NCI-H82 treated with DMSO at 0.1 percent for 48 hours (cell line): ENCODE measurements at regions not wholly inside any gene's neighbourhood (a gene's known extent, or its start where the extent isn't known, plus 50 kb on each side); places are given as distances from the start of the nearest gene placed in this dataset.

Source experiments
- DNase-seq: peaks from one replicate; lab custom pipeline; 2025; ENCODE audit not compliant: unreplicated experiment; lab: John Stamatoyannopoulos, UW

DNA sequence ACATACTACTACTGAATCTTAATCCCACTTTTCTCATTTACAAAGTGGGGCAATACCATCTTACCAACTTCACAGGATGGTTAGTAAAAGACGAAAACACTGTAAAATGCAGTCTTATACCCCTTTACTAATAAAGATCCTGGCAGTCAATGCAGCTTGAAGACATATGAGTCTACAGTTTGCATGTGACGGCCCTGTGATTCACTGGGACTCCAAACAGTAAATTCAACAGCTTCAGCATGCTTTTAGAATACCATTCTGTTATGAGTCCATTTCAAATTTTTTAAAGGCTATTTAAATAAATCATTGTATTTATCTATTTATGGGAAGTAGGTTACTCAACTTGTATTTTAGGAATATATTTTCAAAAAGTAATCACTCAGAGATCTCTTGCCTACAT lies 629.1 kb downstream of the LIG4 start:
- DNase-seq: no peak

DNA sequence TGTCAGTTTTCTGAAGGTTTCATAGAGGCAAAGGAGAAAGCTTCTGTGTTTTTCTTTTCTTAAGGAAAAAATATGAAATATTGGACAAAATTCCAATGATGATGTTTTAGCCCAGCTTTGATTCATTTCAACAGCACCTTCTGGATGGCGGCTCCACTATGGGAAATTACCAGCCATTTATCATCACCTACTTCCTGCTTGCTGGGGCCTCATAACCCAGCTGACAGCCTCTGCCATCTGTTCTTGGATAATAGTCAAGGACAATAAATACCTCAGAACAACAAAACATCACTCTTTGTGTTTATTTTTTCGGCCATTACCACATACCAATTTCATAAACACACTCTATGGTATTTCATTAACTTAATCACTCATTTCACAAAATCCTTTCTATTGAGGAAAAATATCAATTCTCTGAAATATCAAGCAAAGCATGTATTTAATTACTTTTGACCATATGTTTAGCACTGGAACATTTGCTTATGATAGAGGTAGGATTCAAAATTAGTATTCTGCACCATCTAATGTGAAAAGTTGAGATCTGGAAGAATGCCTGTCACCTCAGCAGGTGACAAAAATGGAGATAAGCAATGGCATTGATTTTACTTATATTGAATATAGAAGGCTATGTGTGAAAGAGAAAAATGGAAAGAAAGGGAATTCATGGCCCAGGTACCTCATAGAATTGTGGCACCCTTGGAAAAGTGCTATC lies 629.7 kb downstream of the LIG4 start:
- no peak for DNase-seq

DNA sequence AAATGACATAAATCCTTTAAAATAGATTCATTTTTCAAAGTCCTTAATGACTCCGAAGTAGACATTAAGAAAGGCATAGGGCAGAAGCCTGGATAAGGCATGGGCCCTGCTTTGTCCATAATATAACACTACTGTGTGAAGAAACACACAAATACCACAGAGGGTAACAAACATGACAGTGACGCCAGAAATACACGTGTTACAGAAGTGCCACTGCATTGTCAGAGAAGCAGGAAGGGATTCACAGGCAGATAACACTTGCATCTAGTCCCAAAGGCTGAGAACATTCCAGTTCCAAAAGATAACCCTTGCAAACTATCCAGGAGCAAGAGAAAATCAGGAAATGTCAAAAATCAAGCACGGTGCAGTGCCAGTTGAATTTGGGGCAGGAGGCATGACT lies 633.2 kb downstream of the LIG4 start:
- DNase-seq: no peak

DNA sequence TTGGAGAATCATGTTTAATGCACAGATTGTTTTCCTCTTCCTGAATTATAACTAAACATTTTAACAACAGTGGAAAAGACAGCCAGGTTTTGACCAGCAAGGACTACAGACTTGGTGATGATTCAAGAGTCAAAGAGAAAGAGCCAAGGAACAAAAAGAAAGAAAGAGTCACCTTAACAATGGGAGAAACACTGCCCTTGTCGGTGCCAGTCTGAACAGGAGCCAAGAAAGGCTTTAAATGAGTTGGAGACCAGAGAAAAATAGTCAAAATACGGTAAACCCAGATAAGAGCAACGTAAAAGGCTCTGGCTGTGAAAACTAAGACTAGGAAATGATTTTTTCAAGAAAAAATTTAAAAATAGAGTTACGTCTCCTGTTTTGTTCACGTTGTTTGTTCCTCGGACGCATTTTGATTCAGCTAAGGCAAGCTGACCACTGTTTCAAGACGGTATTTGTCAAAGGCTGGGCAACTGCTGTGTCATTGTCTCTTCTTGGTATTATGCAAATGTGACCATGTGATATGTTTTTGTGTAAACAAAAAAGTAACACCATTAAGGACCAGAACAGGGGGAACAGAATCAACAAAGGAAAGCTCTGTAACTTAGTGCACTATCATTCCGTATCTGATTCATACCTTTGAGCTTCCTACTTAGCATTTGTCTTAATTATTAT lies 634.5 kb downstream of the LIG4 start:
- no peak for DNase-seq

DNA sequence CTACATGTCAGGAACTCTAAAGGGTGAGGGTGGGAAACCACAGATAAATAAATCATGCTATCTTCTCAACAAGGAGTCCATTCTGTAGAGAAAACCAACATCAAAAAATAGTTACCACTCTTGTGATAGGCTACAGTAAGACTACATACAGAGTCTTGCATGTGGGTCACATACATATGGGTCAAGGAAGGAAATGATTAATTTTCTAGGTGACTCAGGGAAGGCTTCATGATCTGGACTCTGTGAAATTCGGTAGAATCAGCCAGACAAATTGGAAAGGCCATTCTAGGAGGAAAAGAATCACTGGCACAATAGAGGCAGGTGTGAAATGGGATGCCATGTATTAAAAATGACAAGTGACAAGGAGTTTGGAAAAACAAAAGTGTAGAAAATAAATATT lies 638.9 kb downstream of the LIG4 start:
- DNase-seq: no peak

DNA sequence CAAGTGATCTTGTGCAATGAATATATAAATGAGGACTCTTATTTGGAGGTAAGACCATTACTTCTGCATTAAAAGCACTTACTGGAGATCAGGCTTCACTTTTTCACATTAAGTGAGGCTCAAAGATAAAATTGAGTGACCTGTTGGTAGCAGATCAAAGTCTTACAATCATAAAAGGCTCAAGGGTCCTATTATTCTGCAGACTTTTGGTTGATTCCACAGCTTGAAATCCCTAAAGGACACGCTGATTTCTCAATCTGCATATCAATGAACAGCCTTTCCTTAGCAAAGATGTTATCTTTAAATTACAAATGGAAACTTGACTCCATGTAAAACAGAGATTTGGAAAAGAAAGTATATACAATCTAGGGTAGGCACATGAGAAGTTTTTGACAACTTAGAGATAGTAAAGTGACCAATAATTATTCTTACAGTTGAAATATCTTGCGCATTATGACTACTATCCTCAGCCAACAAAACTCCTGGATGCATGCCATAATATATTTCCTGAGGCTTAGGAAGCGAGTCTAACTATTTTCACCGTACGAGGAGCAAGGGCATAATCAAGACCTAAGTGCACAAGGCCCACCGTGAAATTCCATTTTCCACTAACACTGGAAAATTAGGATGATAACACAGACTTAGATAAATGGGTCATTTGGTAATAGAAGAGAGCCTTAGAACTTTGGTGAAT lies 640.7 kb downstream of the LIG4 start:
- DNase-seq: no peak

DNA sequence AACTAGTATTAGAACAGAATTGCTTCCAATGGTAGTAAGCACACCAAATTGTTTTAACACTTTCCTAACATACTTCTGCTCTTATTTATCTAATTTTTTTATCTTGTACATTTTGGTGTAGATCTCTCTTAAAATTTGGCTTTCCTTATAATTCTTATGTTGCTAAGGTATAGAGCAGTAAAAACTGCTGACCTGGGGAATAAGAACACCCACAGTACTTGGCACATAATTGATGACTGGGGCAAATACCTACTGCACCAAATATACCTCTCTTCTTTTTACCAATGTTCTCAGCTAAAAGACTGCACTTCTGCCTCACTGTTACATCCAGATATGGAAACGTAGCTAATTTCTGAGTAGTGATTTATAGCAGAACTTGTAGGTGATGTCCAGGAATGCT lies 642.2 kb downstream of the LIG4 start:
- no peak for DNase-seq

DNA sequence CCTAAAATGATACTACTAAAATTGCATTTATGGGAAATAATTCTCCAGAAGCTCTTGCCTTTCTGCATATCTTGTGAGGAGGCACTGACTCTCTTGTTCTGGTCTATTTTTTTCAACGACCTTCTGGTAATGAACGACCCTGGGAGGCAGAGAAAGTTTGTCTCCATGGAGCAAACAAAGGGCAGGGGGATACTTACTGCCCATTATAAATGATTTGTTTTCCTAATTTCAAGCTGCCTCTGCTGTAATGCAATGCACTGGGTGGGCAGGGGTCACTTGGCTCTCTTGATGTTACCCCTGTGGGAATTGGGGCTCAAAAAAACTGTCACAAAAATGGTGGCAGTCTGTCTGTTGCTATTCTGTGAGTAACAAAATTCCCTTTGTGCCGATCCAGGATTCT lies 643.2 kb downstream of the LIG4 start:
- no peak for DNase-seq

DNA sequence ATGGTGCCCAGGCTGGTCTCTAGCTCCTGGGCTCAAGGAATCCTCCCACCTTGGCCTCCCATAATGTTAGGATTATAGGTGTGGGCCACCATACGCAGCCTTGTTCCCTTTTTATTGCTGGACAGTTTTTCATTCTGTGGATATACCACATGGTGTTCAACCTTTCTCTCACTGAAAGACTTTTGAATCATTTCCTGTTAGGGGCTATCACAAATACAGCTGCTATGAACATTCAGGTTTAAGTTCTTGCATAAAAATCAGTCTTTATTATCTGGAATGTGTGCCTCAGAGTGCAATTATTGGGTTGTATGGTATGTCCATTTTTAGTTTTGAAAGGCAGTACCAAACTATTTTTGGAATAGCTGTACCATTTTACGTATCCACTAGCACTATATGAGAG lies 647.2 kb downstream of the LIG4 start:
- DNase-seq: no peak

DNA sequence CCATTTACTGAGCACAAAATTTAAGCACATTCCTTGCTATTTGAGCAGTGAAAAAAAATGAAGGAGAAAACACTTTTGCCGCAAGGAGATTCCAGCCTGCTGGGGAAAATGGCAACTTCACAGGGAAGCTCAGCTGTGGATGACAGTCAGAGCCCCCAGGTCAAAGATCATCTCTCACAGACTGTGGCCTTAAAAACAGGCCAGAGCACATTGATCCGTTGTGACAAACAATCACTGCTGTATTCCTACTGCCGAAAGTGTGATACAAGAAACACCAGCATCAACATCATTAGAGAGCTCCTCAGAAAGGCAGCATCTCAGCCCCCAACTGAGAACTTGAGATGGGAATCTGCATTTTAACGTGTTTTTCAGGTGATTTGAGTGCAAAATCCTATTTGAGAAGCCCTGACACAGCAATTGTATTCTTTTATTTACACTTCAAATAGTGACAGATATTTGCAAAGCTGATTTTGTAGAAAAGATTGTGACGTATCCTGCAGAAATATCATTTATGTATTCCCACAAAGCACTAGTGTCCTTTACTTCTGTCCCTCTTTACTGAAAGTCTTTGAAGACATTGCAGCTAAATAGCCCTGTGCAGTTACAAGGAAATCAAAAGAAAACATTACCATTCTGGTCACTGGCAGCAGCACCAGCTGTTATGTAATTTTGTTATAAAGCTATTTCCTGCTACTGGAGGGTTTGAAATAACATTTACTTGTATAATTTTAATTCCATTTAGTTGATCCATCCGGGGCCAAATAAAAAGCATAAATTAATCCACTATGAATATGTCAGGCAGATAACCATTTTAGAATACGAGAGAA lies 652.0 kb downstream of the LIG4 start:
- no peak for DNase-seq

DNA sequence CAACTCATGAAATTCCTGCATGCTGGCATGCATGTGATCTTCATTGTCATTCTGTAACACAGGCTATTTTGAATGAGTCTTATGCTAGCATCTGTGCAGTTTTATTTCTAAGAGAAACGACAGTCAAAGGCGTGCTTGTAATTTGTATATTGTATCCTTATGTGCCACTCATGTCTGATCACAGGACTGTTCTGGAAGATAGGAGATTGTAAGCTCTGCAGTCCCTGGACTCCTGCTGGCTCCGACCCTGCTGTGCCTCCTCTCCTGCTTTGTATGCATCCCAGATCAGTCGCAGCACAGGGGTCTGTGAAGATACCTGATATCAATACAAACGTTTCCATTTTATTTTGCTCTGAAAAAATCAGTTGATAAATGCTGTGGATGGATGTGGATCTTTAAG lies 653.1 kb downstream of the LIG4 start:
- DNase-seq: no peak

DNA sequence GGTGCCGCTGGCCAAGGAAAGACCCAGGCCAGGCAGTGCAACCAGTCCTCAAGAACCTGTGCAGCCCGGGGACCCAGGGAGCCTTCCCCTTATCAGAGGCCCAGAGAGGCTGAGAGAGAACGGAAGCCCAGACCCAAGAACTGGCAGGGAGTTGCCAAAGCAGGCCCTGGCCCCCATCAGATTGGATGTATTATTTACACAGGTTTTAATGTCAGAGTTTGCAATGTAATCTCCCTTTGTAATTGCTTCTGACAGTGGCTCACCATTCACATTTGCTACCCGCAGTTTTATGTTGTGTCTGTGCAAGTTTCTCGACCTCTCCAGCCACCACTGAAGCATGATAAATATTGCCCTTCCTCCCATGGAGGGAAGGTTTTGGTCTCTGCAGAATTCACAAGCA lies 660.9 kb downstream of the LIG4 start:
- no peak for DNase-seq

DNA sequence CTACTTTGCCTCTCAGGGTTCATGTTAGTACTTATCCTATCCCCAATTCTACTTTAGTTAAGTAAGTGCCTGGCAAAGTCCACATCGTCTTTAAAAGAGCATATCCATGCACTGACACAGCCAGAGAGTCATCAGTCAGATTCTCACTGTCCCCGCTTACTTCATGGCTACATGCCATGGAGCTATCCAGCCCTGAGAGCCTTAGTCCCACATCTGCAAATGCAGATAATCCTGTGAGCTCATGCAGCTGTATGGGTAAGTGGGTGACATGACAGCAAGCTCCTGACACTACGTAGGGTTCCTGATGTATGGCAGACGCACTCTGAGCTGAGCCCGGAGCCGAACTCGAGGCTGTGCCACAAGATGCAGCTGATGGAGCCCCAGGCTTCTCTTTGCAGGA lies 661.5 kb downstream of the LIG4 start:
- no peak for DNase-seq

DNA sequence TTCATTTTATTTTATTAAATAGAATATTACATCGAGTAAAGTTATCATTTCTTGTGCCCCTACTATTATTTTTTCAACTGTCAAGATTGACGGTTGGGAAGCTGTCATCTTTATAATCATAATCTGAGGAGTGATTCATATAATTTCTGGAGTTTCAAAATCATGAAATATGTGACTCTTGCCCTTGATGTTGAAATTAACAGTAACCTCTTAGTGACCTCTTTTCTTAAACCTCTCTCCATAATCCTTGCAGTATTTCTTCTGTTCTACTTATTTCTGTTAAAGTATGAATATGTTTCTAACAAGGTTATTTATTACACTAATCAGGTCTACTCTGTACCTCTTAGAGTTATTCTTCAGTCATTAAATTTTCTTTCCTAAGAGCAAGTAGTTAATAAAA lies 663.8 kb downstream of the LIG4 start:
- DNase-seq: no peak

DNA sequence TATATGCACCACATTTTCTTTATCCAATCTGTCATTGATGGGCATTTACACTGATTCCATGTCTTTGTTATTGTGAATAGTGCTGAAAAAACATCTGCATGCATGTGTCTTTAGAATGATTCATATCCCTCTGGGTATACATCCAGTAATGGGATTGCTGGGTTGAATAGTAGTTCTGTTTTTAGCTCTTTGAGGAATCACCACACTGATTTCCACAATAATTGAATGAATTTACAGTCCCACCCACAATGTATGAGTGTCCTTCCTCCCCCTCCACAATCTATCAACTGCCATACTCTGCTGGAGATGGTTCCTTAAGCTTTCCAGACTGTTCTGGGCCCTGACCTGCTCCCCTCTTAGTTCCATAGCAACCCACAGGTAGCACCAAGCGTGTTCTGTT lies 667.0 kb downstream of the LIG4 start:
- DNase-seq: no peak

DNA sequence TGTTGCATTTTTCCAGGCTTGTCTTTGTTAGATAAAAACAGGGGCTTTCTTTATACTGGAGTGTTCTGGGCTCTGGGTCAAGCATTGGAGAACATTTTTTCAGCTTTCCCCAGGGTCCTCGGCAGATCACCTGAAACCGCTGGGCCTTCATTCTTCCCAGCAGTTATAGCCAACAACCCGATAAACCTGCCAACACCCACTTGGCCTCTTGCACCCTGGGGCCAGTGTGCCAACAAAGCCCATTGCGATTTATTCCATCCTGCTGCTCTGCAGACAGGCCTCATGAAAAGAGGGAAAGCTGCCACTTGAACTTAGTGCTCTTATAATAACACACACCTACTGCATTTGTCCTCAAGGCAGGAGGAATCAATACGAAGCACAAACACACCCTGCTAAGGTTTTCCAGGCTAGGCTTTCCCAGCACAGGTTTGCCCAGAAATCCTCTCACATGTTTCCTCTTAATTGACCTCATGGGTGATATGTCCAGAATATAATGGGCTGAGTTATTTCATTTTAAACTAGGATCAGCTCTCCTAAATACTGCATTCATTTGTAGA lies 669.3 kb downstream of the LIG4 start:
- no peak for DNase-seq

DNA sequence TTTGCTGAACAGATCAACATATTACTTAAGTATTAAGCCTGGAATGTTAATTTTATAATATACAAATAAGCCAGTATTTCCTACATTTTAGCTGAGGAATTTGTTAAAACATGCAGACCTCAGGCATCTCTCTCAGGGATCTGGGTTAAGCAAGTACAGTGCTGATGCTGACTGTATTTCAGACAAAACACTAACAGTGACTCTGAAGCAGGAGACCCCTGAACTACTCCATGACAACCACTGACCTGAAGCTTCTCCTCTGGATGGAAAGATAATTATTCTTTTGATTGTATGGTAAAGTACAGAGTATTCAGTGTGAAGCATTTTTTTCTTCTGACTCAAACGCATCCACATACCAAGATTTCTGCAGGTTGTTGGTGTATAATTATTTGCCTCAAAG lies 680.8 kb downstream of the LIG4 start:
- DNase-seq: no peak

DNA sequence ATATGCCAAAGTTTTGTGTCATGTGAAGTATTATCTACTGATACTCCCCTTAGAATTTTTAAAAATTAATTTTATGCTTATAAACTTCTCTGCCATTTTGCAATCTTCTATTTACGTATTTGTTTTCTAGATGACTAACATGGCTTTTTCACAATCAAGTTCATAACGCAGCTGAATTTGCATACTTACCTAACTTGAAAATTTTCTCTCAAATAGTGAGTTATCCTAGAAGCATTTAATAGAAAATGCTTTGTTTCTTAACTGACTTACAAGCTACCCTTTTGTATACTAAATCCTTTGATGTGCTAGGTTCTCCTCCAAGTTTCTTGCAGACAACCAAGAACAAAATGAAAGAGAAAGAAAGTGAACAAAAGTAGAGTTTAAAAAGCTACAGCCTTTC lies 683.5 kb downstream of the LIG4 start:
- no peak for DNase-seq

DNA sequence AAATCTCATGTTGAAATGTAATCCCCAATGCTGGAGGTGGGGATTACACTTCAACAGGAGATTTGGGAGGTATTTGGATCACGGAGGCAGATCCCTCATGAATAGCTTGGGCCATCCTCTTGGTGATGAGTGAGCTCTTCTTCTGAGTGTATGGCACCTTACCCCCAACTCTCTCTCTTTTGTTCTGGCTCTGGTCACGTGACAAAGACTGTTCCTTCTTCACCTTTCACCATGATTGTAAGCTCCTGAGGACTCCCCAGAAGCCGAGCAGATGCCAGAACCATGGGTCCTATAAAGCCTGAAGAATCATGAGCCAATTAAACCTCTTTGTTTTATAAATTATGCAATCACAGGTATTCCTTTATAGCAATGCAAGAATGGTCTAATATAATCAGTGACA lies 684.2 kb downstream of the LIG4 start:
- no peak for DNase-seq

DNA sequence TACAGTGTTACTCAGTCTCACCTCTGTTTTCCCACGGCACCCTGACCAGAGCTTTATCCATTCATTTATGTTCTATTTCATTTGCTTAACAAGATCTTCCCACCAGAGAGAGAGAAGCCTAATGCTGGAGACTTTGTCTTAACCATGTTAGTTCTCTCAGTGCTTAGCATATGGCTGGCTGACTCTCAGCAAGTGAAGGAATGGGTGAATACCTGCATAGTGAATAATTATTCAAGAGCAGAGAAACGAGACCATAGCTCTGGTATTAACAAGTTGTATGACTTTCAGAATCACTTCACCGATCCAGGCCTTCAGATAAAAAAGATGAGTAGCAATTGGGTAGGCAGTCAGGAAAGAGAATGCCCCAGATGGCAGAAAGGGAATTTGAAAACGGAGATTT lies 686.3 kb downstream of the LIG4 start:
- DNase-seq: no peak

DNA sequence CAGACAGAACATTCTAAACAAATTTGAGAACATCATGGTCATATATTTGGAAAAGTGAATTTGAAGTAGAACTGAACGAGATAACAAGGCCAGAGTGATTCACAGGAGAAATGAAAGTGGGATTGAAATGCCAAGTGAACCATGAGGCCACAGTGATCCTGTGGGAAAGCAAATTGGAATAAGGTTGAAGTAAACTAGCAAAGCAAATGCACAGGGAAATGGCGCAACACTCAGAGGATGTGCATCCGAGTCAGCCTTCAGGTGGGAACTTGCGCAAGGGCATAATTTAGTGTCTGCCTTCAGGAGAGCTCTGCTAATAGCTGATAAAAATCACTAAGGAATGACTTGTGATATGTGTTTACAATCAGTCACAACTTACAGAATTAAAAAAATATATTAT lies 696.6 kb downstream of the LIG4 start:
- no peak for DNase-seq
